ENCODE measurements at regions not wholly inside any gene's neighbourhood (a gene's known extent, or its start where the extent isn't known, plus 50 kb on each side); places are given as distances from the start of the nearest gene placed in this dataset.

DNA sequence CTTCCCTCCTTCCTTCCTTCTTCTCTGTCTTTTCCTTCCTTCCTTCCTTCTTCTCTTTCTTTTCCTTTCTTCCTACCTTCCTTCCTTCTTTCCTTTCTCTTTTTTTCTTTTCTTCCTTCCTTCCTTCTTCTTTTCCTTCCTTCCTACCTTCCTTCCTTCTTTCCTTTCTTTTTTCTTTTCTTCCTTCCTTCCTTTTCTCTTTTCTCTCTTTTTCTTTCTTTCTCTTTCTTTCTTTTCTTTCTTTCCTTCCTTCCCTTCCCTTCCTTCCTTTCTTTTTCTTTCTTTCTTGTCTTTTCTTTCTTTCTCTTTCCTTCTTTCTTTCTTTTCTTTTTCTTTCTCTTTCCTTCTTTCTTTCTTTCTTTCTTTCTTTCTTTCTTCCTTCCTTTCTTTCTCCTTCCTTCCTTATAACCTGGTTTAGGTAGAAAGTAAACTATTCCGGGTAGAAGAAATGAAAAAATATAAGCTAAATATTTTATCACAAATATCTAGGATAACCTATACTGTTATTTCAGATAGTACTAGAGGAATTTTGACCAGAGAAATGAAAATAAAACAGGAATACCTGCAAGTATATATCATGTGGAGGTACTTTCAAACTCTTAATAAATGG, 1741.8 kb upstream of the CDH9 start:
- Histone ChIP-seq H3K36me3 (ENCODE audit: low read depth, missing control alignments) (no peaks in the 10 kb centered on the region), H3K27me3 (no peaks in the 10 kb centered on the region), H3K4me1 (no peaks in the 10 kb centered on the region), H3K9me3 (no peaks in the 10 kb centered on the region), H3K27ac (no peak overlapping the region), H3K4me3 (no peak overlapping the region)
- intact Hi-C loops (cut with DNase I; ENCODE audit: low total_unique reads): no loop called here
- TF ChIP-seq POLR2A (IDR thresholded peaks at IDR 0.05): no peak
- TF ChIP-seq, protein P1, sequence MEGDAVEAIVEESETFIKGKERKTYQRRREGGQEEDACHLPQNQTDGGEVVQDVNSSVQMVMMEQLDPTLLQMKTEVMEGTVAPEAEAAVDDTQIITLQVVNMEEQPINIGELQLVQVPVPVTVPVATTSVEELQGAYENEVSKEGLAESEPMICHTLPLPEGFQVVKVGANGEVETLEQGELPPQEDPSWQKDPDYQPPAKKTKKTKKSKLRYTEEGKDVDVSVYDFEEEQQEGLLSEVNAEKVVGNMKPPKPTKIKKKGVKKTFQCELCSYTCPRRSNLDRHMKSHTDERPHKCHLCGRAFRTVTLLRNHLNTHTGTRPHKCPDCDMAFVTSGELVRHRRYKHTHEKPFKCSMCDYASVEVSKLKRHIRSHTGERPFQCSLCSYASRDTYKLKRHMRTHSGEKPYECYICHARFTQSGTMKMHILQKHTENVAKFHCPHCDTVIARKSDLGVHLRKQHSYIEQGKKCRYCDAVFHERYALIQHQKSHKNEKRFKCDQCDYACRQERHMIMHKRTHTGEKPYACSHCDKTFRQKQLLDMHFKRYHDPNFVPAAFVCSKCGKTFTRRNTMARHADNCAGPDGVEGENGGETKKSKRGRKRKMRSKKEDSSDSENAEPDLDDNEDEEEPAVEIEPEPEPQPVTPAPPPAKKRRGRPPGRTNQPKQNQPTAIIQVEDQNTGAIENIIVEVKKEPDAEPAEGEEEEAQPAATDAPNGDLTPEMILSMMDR (IDR thresholded peaks at IDR 0.05): no peak
- WGBS, 2 donors: 91 to 100% methylated on average over 1 of the region's 1 CpG
- DNase-seq: no peak

DNA sequence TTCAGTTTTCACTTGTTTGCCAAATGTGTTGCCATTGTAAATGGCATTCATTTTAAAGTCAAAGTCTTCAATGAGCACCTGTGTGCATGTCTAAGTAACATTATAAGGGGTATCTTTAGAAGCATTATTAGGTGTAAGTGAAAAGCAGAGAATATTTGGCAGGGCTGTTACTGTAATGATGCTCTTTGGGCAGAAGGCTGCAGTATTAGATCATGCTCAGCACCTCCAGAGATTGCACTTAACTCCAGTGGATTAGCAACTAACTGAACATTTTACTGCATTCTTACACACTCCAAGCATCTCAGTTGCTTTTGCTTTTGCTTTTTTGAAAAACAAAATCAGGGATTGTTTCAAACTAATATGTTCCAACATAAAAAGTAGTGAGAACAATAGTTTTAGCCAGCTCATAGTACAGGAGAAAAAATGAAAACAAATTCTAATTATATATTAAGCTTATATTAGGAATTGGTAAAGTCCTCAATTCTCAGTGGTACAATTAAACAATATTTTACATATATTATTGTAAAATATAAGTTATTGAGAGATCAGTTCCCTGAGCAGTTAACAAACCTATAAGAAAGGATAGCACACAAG, 1740.9 kb upstream of the CDH9 start:
- Histone ChIP-seq H3K27me3 (no peaks in the 10 kb centered on the region), H3K4me1 (no peaks in the 10 kb centered on the region), H3K27ac (no peak overlapping the region), H3K9me3 (no peaks in the 10 kb centered on the region), H3K4me3 (no peak overlapping the region), H3K36me3 (ENCODE audit: low read depth, missing control alignments) (no peaks in the 10 kb centered on the region)
- no peak for DNase-seq
- no peak for TF ChIP-seq POLR2A (IDR thresholded peaks at IDR 0.05)
- TF ChIP-seq, protein P1 (IDR thresholded peaks at IDR 0.05): no peak
- intact Hi-C loops (cut with DNase I; ENCODE audit: low total_unique reads): no loop called here

DNA sequence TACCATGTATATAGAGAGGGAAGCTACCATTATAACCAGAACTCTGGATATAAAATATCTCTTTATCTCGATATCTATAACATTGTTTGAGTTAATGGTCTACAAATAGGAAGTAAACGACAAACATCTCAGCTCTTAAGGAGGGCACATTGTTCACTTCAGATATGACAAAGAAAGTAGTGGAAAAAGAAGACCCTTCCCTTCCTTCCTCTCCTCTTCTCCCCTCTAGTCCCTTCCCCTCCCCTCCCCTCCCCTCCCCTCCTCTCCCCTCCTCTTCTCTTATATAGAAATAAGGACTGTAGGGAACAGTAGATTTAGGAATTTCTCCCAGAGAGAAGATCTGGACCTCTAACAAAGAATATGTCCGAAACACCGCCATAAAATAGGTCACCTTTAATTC, 1731.9 kb upstream of the CDH9 start:
- Histone ChIP-seq H3K9me3 (no peaks in the 10 kb centered on the region), H3K27ac (no peak overlapping the region), H3K27me3 (no peaks in the 10 kb centered on the region), H3K4me3 (no peak overlapping the region), H3K4me1 (no peaks in the 10 kb centered on the region), H3K36me3 (ENCODE audit: low read depth, missing control alignments) (no peaks in the 10 kb centered on the region)
- TF ChIP-seq, protein P1 (IDR thresholded peaks at IDR 0.05): no peak
- no peak for TF ChIP-seq POLR2A (IDR thresholded peaks at IDR 0.05)
- DNase-seq: no peak
- WGBS, 2 donors: 66 to 81% methylated on average over 4 of the region's 4 CpGs
- intact Hi-C loops (cut with DNase I; ENCODE audit: low total_unique reads): no loop called here

DNA sequence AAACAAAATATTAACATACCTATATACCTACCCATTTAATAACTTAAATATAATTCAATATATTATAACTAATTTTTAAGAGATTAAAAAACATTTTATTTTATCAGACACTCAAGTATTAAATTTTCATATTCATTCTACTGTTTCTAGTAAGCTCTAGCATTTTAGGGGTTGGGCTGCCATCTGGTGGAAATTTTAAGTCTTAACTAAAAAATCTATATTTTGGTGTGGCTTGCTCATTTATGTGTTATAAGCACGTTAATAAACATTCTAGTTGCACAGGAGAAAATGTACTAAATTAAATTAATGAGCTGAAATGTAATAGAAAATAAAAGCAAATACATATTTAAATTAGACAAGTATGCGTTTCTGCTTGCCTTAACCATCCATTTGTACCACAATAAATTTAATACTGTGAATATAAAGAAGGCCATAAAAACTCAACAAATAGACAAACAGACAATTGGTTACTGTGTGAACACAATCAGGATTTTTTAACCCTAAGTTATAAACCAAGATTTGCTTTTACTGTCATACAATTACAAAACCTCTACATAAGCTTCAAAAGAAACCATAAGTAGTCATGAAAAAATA, 1728.3 kb upstream of the CDH9 start:
- WGBS, 2 donors: 28 to 29% methylated on average over 2 of the region's 2 CpGs
- H3K4me3 ChIP-seq: no peak overlapping the region
- no peak for DNase-seq
- TF ChIP-seq, protein P1 (IDR thresholded peaks at IDR 0.05): no peak
- TF ChIP-seq POLR2A (IDR thresholded peaks at IDR 0.05): no peak
- H3K9me3 ChIP-seq: no peaks in the 10 kb centered on the region
- H3K4me1 ChIP-seq: no peaks in the 10 kb centered on the region
- H3K27me3 ChIP-seq: no peaks in the 10 kb centered on the region
- intact Hi-C loops (cut with DNase I; ENCODE audit: low total_unique reads): no loop called here
- H3K27ac ChIP-seq: no peak overlapping the region
- no peaks in the 10 kb centered on the region for H3K36me3 ChIP-seq (ENCODE audit: low read depth, missing control alignments)

DNA sequence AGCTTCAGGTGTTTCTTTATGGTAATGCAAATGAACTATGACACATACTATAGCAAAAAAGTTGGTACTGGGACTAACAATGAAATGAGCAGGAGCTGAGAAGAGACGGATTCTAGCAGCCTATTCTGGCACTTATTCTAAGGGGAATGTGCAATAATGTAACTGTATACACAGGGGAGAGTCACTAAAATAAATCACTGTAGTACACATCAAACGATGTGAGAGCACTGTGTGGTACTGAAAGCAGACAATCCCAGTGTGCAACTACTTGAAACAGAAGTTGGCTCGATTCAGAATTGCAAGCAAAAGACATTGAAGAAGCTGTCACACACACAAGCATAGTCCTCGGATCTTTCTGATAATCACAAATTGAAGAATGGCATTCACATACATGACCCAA, 1713.0 kb upstream of the CDH9 start:
- no peaks in the 10 kb centered on the region for H3K36me3 ChIP-seq (ENCODE audit: low read depth, missing control alignments)
- no peaks in the 10 kb centered on the region for H3K27me3 ChIP-seq
- WGBS, 2 donors: 56 to 70% methylated on average over 4 of the region's 4 CpGs
- no peaks in the 10 kb centered on the region for H3K4me1 ChIP-seq
- no peak for TF ChIP-seq POLR2A (IDR thresholded peaks at IDR 0.05)
- TF ChIP-seq, protein P1 (IDR thresholded peaks at IDR 0.05): no peak
- H3K4me3 ChIP-seq: no peak overlapping the region
- no peak for DNase-seq
- H3K27ac ChIP-seq: no peak overlapping the region
- intact Hi-C loops (cut with DNase I; ENCODE audit: low total_unique reads): no loop called here
- H3K9me3 ChIP-seq: no peaks in the 10 kb centered on the region

Data from testis (tissue), 2 donors.